ENCODE measurements at regions not wholly inside any gene's neighbourhood (a gene's known extent, or its start where the extent isn't known, plus 50 kb on each side); places are given as distances from the start of the nearest gene placed in this dataset.

- Mint-ChIP-seq H3K36me3 (ENCODE audit: insufficient read depth in 1 of 3, low read depth in 3 of 3) (peaks cover 4 to 11% (median 7%) of the 10 kb centered on the region in 3 experiments; a peak in 5 of 7 replicates), H3K4me1 (no peaks in the 10 kb centered on the region), H3K4me3 (no peak overlapping the region), H3K27ac (no peak overlapping the region), H3K27me3 (ENCODE audit: low read depth) (no peaks in the 10 kb centered on the region), H3K9me3 (peaks cover 11 to 17% of the 10 kb centered on the region in 2 experiments)
- H4K5ac ChIP-seq (ENCODE audit: insufficient read length, low read depth, low read length), result no peak overlapping the region
- no peaks in the 10 kb centered on the region for H3K4me1 ChIP-seq (ENCODE audit: insufficient read depth, low read length)
- WGBS (ENCODE audit: extremely low coverage, insufficient read length, low lambda C conversion rate), result no CpG with 5 or more reads among the region's 6 CpGs
- no peak overlapping the region for H2BK120ac ChIP-seq (ENCODE audit: low read depth, low read length, poor library complexity, severe bottlenecking)
- no peak overlapping the region for H3K18ac ChIP-seq (ENCODE audit: insufficient read length, low read depth, low read length)
- no peak overlapping the region for H2AFZ ChIP-seq (ENCODE audit: low read length)
- H3K9me3 ChIP-seq (ENCODE audit: control insufficient read depth, low read depth, low read length), result no peaks in the 10 kb centered on the region
- H3K4me2 ChIP-seq (ENCODE audit: insufficient read depth, insufficient read length, low read length), result no peak overlapping the region
- H3K14ac ChIP-seq (ENCODE audit: insufficient read depth, low read length), result no peak overlapping the region
- DNase-seq, result no peak
- no peaks in the 10 kb centered on the region for H4K20me1 ChIP-seq (ENCODE audit: control insufficient read depth, insufficient read depth, insufficient read length)
- H2BK20ac ChIP-seq (ENCODE audit: low read depth, low read length, poor library complexity, severe bottlenecking), result no peak overlapping the region
- no peak overlapping the region for H2BK12ac ChIP-seq (ENCODE audit: insufficient read length, low read depth, low read length)
- no peak overlapping the region for H3K4ac ChIP-seq (ENCODE audit: low read depth, low read length)
- no peaks in the 10 kb centered on the region for H3K79me1 ChIP-seq (ENCODE audit: insufficient read depth, low read depth, low read length, poor library complexity, severe bottlenecking)
- no peak overlapping the region for H3T11ph ChIP-seq (ENCODE audit: low read length)
- H3K27me3 ChIP-seq (ENCODE audit: insufficient read depth, low read length), result no peaks in the 10 kb centered on the region
- no peaks in the 10 kb centered on the region for H3K79me2 ChIP-seq (ENCODE audit: insufficient read depth, low read length)
- H3K23me2 ChIP-seq (ENCODE audit: insufficient read length, low read depth, low read length, poor library complexity, severe bottlenecking), result no peaks in the 10 kb centered on the region
- no peak overlapping the region for H2AK5ac ChIP-seq (ENCODE audit: insufficient read length, low read length)
- H3K9ac ChIP-seq (ENCODE audit: extremely low read depth, insufficient read length, low read length), result no peak overlapping the region
- no peak for TF ChIP-seq CTCF (conservative IDR thresholded peaks at IDR 0.05)
- no peak overlapping the region for H2BK15ac ChIP-seq (ENCODE audit: low read depth, low read length)
- no peak overlapping the region for H3K56ac ChIP-seq (ENCODE audit: insufficient read length, low read depth, low read length)
- H2BK5ac ChIP-seq (ENCODE audit: insufficient read length, low read length), result no peak overlapping the region
- H4K8ac ChIP-seq (replicated peaks; ENCODE audit: insufficient read length, low read depth, low read length), result no peak overlapping the region
- H3K23ac ChIP-seq (ENCODE audit: insufficient read length, low read depth, low read length), result no peak overlapping the region
- H3K27ac ChIP-seq (ENCODE audit: insufficient read length, low read depth, low read length), result no peak overlapping the region
- no peak overlapping the region for H4K91ac ChIP-seq (ENCODE audit: insufficient read length, low read depth, low read length)
These were observed 99.7 kb upstream of the OSMR start for GRCh38 chr5:38745836-38746732.

Data from H9 (cell line).